ENCODE measurements at regions not wholly inside any gene's neighbourhood (a gene's known extent, or its start where the extent isn't known, plus 50 kb on each side); places are given as distances from the start of the nearest gene placed in this dataset.
"Not testable (repeated sequence)": the region's sequence is repeated elsewhere in the genome, so short reads cannot be mapped to it uniquely, and the experiment has no call there.

DNA sequence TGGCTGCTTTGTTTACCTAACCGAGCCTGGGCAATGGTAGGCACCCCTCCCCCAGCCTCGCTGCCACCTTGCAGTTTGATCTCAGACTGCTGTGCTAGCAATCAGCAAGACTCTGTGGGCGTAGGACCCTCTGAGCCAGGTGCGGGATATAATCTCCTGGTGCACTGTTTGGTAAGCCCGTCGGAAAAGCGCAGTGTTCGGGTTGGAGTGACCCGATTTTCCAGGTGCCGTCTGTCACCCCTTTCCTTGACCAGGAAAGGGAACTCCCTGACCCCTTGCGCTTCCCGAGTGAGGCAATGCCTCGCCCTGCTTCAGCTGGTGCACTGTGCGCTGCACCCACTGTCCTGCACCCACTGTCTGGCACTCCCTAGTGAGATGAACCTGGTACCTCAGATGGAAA is 482.2 kb upstream of the SMC2 start:
- TF ChIP-seq, protein P1, sequence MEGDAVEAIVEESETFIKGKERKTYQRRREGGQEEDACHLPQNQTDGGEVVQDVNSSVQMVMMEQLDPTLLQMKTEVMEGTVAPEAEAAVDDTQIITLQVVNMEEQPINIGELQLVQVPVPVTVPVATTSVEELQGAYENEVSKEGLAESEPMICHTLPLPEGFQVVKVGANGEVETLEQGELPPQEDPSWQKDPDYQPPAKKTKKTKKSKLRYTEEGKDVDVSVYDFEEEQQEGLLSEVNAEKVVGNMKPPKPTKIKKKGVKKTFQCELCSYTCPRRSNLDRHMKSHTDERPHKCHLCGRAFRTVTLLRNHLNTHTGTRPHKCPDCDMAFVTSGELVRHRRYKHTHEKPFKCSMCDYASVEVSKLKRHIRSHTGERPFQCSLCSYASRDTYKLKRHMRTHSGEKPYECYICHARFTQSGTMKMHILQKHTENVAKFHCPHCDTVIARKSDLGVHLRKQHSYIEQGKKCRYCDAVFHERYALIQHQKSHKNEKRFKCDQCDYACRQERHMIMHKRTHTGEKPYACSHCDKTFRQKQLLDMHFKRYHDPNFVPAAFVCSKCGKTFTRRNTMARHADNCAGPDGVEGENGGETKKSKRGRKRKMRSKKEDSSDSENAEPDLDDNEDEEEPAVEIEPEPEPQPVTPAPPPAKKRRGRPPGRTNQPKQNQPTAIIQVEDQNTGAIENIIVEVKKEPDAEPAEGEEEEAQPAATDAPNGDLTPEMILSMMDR (IDR thresholded peaks at IDR 0.05) = not testable (repeated sequence)
- TF ChIP-seq TCF7L2 (IDR thresholded peaks at IDR 0.05; ENCODE audit: low read depth, low read length); POLR2AphosphoS5 (IDR thresholded peaks at IDR 0.05; ENCODE audit: low read depth, low read length); SIN3A (IDR thresholded peaks at IDR 0.05; ENCODE audit: borderline replicate concordance, insufficient read depth, low read depth, low read length): not testable (repeated sequence)
- TF ChIP-seq, protein P2, sequence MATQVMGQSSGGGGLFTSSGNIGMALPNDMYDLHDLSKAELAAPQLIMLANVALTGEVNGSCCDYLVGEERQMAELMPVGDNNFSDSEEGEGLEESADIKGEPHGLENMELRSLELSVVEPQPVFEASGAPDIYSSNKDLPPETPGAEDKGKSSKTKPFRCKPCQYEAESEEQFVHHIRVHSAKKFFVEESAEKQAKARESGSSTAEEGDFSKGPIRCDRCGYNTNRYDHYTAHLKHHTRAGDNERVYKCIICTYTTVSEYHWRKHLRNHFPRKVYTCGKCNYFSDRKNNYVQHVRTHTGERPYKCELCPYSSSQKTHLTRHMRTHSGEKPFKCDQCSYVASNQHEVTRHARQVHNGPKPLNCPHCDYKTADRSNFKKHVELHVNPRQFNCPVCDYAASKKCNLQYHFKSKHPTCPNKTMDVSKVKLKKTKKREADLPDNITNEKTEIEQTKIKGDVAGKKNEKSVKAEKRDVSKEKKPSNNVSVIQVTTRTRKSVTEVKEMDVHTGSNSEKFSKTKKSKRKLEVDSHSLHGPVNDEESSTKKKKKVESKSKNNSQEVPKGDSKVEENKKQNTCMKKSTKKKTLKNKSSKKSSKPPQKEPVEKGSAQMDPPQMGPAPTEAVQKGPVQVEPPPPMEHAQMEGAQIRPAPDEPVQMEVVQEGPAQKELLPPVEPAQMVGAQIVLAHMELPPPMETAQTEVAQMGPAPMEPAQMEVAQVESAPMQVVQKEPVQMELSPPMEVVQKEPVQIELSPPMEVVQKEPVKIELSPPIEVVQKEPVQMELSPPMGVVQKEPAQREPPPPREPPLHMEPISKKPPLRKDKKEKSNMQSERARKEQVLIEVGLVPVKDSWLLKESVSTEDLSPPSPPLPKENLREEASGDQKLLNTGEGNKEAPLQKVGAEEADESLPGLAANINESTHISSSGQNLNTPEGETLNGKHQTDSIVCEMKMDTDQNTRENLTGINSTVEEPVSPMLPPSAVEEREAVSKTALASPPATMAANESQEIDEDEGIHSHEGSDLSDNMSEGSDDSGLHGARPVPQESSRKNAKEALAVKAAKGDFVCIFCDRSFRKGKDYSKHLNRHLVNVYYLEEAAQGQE (IDR thresholded peaks at IDR 0.05; ENCODE audit: insufficient read depth in 1 of 2, low read depth in 2 of 2, low read length in 1 of 2) = not testable (repeated sequence)
